GM23338 (cell line): ENCODE measurements at regions not wholly inside any gene's neighbourhood (a gene's known extent, or its start where the extent isn't known, plus 50 kb on each side); places are given as distances from the start of the nearest gene placed in this dataset.

ENCODE experiments used
- CREB1 ChIP-seq: fragments of 250-450 bp; sonication (Bioruptor Pico); IDR thresholded peaks from 2 replicates; pipeline ENCODE4 v1.5.0; 2020; ENCODE audit warnings: low read depth, mild to moderate bottlenecking, moderate library complexity
- CTCF ChIP-seq, 2 experiments: fragments of 200-600 bp in 1 of 2; sonication (generic) in 1 of 2; conservative IDR thresholded peaks; 2 replicates each; pipeline versions ENCODE4 v1.5.1 to v1.6.1; 2016 to 2017; ENCODE audit warnings: antibody characterized with exemption in 2 of 2, low read depth in 2 of 2, mild to moderate bottlenecking in 2 of 2, moderate library complexity in 1 of 2
- EZH2 ChIP-seq: fragments of 200-600 bp; sonication (generic); IDR thresholded peaks from one replicate; pipeline ENCODE4 v1.8.0; 2017; ENCODE audit warnings: antibody characterized with exemption, mild to moderate bottlenecking, low read depth; ENCODE audit not compliant: unreplicated experiment
- EZH2phosphoT487 ChIP-seq: fragments of 200-600 bp; sonication (generic); IDR thresholded peaks from one replicate; pipeline ENCODE4 v1.8.1; 2018; ENCODE audit warnings: antibody characterized with exemption; ENCODE audit not compliant: unreplicated experiment
- NANOG ChIP-seq: IDR thresholded peaks from 2 replicates; pipeline ENCODE4 v1.6.1; 2016; ENCODE audit warnings: antibody characterized with exemption, borderline replicate concordance
- REST ChIP-seq: IDR thresholded peaks from one replicate; pipeline ENCODE4 v1.6.1; 2018; ENCODE audit warnings: antibody characterized with exemption; ENCODE audit not compliant: unreplicated experiment
- TF ChIP-seq, protein P1 (sequence below): fragments of 250-450 bp; sonication (Bioruptor Pico); IDR thresholded peaks from 2 replicates; pipeline ENCODE4 v1.5.0; 2020; ENCODE audit warnings: mild to moderate bottlenecking, moderate library complexity

- TF ChIP-seq, protein P1, sequence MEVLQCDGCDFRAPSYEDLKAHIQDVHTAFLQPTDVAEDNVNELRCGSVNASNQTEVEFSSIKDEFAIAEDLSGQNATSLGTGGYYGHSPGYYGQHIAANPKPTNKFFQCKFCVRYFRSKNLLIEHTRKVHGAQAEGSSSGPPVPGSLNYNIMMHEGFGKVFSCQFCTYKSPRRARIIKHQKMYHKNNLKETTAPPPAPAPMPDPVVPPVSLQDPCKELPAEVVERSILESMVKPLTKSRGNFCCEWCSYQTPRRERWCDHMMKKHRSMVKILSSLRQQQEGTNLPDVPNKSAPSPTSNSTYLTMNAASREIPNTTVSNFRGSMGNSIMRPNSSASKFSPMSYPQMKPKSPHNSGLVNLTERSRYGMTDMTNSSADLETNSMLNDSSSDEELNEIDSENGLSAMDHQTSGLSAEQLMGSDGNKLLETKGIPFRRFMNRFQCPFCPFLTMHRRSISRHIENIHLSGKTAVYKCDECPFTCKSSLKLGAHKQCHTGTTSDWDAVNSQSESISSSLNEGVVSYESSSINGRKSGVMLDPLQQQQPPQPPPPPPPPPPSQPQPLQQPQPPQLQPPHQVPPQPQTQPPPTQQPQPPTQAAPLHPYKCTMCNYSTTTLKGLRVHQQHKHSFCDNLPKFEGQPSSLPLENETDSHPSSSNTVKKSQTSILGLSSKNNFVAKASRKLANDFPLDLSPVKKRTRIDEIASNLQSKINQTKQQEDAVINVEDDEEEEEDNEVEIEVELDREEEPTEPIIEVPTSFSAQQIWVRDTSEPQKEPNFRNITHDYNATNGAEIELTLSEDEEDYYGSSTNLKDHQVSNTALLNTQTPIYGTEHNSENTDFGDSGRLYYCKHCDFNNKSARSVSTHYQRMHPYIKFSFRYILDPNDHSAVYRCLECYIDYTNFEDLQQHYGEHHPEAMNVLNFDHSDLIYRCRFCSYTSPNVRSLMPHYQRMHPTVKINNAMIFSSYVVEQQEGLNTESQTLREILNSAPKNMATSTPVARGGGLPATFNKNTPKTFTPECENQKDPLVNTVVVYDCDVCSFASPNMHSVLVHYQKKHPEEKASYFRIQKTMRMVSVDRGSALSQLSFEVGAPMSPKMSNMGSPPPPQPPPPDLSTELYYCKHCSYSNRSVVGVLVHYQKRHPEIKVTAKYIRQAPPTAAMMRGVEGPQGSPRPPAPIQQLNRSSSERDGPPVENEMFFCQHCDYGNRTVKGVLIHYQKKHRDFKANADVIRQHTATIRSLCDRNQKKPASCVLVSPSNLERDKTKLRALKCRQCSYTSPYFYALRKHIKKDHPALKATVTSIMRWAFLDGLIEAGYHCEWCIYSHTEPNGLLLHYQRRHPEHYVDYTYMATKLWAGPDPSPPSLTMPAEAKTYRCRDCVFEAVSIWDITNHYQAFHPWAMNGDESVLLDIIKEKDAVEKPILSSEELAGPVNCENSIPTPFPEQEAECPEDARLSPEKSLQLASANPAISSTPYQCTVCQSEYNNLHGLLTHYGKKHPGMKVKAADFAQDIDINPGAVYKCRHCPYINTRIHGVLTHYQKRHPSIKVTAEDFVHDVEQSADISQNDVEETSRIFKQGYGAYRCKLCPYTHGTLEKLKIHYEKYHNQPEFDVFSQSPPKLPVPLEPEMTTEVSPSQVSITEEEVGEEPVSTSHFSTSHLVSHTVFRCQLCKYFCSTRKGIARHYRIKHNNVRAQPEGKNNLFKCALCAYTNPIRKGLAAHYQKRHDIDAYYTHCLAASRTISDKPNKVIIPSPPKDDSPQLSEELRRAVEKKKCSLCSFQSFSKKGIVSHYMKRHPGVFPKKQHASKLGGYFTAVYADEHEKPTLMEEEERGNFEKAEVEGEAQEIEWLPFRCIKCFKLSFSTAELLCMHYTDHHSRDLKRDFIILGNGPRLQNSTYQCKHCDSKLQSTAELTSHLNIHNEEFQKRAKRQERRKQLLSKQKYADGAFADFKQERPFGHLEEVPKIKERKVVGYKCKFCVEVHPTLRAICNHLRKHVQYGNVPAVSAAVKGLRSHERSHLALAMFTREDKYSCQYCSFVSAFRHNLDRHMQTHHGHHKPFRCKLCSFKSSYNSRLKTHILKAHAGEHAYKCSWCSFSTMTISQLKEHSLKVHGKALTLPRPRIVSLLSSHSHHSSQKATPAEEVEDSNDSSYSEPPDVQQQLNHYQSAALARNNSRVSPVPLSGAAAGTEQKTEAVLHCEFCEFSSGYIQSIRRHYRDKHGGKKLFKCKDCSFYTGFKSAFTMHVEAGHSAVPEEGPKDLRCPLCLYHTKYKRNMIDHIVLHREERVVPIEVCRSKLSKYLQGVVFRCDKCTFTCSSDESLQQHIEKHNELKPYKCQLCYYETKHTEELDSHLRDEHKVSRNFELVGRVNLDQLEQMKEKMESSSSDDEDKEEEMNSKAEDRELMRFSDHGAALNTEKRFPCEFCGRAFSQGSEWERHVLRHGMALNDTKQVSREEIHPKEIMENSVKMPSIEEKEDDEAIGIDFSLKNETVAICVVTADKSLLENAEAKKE (CRISPR knock-in tag) = no peak
- TF ChIP-seq CREB1 (CRISPR knock-in tag) (no peak), REST (no peak), NANOG (no peak), EZH2 (no peak), EZH2phosphoT487 (no peak), CTCF (conservative IDR thresholded peaks at IDR 0.05; ENCODE audit: low read depth in 2 of 2) (no peak)
These were observed 534.5 kb upstream of the SEMA6D start (continued) for GRCh38 chr15:47182818-47183217.
